ENCODE measurements at regions not wholly inside any gene's neighbourhood (a gene's known extent, or its start where the extent isn't known, plus 50 kb on each side); places are given as distances from the start of the nearest gene placed in this dataset.
"Not testable (repeated sequence)": the region's sequence is repeated elsewhere in the genome, so short reads cannot be mapped to it uniquely, and the experiment has no call there.

DNA sequence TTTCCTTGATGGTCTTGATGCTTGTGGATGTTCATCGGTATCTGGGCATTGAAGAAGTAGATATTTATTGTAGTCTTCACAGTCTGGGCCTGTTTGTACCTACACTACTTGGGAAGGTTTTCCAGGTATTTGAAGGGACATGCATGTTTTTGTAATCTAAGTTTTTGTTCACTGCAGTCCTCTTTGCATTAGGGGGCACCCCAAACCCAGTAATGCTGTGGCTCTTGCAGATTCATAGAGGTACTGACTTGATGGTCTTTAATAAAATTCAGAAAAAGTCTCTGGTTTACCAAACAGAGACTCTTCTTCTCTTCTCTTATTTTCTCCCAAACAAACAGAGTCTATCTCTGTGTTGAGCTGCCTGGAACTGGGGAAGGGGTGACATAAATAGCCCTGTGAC lies 150.9 kb upstream of the SLC16A7 start:
- no peak overlapping the region for H3K27ac ChIP-seq
- TF ChIP-seq ZFX (IDR thresholded peaks at IDR 0.05): no peak
- TF ChIP-seq CTCF (conservative IDR thresholded peaks at IDR 0.05): peak; percentile 8; the same call in 1 of the 2 replicates

DNA sequence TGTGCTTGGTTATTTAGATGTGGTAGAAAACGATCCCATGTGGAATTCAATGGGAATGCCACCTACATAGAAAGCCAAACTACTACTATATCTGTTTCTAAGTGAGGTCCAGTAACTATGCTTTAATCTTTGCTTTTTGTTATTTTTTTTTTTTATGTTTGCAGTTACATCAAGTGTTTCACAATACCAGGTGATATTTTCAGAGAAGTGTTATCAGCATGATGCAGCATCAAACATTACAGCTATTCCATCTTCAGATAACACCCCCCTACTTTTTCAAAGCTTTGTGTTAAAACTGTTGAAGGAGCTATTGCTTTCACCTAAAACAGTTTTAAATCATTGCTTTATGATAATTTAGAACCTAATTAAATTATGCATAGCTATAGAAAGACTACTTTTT lies 163.8 kb upstream of the SLC16A7 start:
- no peak overlapping the region for H3K27ac ChIP-seq
- TF ChIP-seq CTCF (conservative IDR thresholded peaks at IDR 0.05) (no peak), ZFX (IDR thresholded peaks at IDR 0.05) (no peak)

GRCh38 chr12:59431266-59431665 lies 164.6 kb upstream of the SLC16A7 start:
- H3K27ac ChIP-seq: no peak overlapping the region
- no peak for TF ChIP-seq ZFX (IDR thresholded peaks at IDR 0.05)
- TF ChIP-seq CTCF (conservative IDR thresholded peaks at IDR 0.05): peak; percentile 57

DNA sequence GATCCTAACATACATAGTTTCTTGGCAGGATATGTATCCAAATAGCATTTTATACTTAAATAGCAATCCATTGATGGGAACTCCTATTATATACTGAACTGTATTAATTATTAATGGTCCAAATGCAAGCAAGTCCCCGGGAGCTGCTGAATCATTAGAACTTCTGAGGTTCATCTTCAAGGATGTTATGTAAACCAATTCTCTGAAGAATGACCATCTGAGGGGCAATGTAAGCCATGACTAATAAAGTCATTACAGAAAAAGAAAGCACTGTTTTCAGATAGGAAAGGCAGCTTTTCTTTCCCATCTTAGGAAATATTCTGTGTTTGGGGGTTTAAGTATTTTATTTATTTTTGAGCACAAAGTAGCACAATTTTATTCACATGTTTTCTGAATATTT lies 166.1 kb upstream of the SLC16A7 start:
- TF ChIP-seq CTCF (conservative IDR thresholded peaks at IDR 0.05) (no peak), ZFX (IDR thresholded peaks at IDR 0.05) (no peak)
- no peak overlapping the region for H3K27ac ChIP-seq

DNA sequence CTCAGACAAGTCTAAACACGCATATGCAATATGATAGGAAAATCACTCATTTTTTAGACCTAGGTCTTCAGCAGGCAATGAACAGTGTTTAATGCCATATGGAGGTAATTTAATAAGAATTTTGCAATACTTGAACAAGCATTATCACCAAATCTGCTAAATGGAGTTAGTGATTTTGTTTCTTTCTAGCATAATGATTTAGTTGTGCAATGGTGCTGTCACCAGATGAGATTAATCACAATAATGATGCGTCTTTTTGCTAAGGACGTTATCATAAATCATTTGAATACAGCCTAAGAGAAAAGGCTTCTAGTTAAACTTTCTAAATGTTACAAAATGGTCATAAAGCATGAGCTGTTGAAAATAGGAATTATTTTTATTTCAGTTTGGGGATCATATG lies 170.0 kb upstream of the SLC16A7 start:
- TF ChIP-seq ZFX (IDR thresholded peaks at IDR 0.05) (no peak), CTCF (conservative IDR thresholded peaks at IDR 0.05) (no peak)
- no peak overlapping the region for H3K27ac ChIP-seq

DNA sequence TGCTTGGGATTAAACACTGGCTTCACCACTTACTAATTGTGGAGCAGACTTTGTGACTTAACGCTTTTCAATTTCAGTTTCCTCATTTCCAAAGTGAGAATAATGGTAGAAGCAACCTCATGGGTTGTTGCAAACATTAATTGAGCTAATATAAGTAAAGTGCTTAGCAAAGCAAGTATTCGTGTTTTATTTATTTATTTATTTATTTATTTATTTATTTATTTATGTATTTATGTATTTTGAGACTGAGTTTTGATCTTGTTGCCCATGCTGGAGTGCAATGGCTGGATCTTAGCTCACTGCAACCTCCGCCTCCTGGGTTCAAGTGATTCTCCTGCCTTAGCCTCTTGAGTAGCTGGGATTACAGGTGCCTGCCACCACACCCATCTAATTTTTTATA lies 171.2 kb upstream of the SLC16A7 start:
- not testable (repeated sequence) for H3K27ac ChIP-seq

DNA sequence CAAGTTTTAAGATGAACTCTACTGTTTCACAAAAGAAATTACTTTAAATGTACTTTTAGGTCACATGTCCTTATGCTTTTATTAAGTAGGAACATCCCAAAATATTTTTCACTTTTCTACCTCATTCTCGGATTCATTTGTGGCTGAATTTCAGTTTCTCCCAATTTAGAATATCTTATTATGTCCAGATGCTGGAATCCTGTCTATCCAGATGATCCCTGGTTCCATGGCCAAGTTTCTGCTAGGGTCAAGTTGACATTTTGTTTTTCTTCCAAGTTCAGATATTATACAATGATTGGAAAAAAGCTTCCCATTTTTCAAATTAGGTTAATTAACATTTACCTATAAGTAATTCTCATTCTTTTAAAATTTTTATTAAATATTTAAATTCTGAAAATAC lies 181.8 kb upstream of the SLC16A7 start:
- no peak overlapping the region for H3K27ac ChIP-seq
- TF ChIP-seq CTCF (conservative IDR thresholded peaks at IDR 0.05): no peak
- TF ChIP-seq ZFX (IDR thresholded peaks at IDR 0.05): no peak

DNA sequence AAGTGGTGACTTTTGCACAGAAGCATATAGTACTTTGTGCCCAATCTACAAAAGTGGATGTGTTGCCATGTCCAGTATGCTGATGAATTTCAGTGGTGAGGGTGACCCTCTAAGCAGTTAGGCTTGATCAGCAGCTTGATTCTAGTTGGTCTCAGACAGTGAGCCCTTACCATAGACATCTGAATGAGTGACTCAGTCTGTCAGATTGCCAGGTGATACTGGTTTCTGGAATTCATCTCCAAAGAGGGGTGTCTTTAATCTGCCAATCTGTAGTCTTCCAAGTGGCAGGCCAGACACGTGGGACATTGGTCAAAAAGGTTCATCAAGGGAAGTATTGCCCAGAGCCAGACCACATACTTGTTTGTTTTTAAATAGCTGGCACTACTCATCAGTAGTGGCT lies 187.4 kb upstream of the SLC16A7 start:
- no peak overlapping the region for H3K27ac ChIP-seq
- no peak for TF ChIP-seq ZFX (IDR thresholded peaks at IDR 0.05)
- TF ChIP-seq CTCF (conservative IDR thresholded peaks at IDR 0.05): no peak
